ENCODE measurements at regions not wholly inside any gene's neighbourhood (a gene's known extent, or its start where the extent isn't known, plus 50 kb on each side); places are given as distances from the start of the nearest gene placed in this dataset.

GRCh38 chr15:34688699-34689098, 66.1 kb downstream of the GJD2 start:
- no peak for FAIRE-seq
- DNase-seq (ENCODE audit: low read depth) = no peak
- Histone ChIP-seq H3K36me3 (ENCODE audit: control insufficient read depth, insufficient read depth, low read length) (no peaks in the 10 kb centered on the region), H3K27me3 (ENCODE audit: control insufficient read depth, insufficient read depth, low read length) (no peaks in the 10 kb centered on the region), H3K4me3 (ENCODE audit: low read depth, low read length) (no peak overlapping the region)
- TF ChIP-seq CTCF (IDR thresholded peaks at IDR 0.05; ENCODE audit: insufficient read depth, low read length, severe bottlenecking) = no peak

DNA sequence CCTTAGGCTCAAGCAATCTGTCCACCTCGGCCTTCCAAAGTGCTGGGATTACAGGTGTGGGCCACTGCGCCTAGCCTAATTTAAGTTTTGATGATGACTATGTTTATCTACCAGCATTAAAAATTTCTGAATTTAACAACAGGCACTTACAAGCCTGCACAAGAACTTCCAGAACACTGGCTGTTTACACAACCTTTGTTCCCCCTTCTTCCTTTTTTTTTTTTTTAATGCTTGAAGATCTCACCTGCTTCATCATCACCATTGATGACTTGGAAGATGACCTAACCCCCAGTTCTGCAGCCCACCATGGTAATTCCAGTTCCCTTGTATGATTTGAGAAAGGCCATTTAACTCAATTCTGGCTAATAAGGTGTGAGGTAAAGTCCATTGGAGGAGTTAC, 70.4 kb downstream of the GJD2 start:
- no peaks in the 10 kb centered on the region for H3K36me3 ChIP-seq (ENCODE audit: control insufficient read depth, insufficient read depth, low read length)
- no peak for FAIRE-seq
- H3K27me3 ChIP-seq (ENCODE audit: control insufficient read depth, insufficient read depth, low read length) = no peaks in the 10 kb centered on the region
- TF ChIP-seq CTCF (IDR thresholded peaks at IDR 0.05; ENCODE audit: insufficient read depth, low read length, severe bottlenecking) = no peak
- DNase-seq (ENCODE audit: low read depth) = peak; percentile 80
- no peak overlapping the region for H3K4me3 ChIP-seq (ENCODE audit: low read depth, low read length)

- H3K36me3 ChIP-seq (ENCODE audit: control insufficient read depth, insufficient read depth, low read length) = no peaks in the 10 kb centered on the region
- H3K27me3 ChIP-seq (ENCODE audit: control insufficient read depth, insufficient read depth, low read length) = no peaks in the 10 kb centered on the region
- no peak overlapping the region for H3K4me3 ChIP-seq (ENCODE audit: low read depth, low read length)
- DNase-seq (ENCODE audit: low read depth) (peak; percentile 99), FAIRE-seq (no peak)
- no peak for TF ChIP-seq CTCF (IDR thresholded peaks at IDR 0.05; ENCODE audit: insufficient read depth, low read length, severe bottlenecking)
Observed at GRCh38 chr15:34682674-34683073, 72.1 kb downstream of the GJD2 start.

GRCh38 chr15:34679291-34679690, 75.5 kb downstream of the GJD2 start:
- no peak for FAIRE-seq

DNA sequence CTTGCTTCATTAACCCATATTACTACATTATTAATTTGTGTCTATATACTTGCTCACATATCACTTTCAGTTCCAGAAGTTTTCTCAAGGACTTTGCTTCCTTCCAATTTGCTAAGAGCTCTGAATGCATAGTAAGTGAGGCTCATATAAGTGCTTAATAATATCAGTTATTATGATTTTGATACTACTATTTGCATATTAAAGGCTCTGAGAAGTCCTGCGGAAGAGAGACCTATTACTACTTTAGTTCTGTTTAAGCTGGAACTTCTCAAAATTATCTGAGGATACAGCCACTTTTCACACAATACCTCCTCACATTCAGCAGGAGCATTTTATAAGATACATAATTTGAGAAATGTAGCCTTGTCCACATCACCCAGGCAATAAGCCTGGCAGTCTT, 81.6 kb downstream of the GJD2 start:
- no peak for TF ChIP-seq CTCF (IDR thresholded peaks at IDR 0.05; ENCODE audit: insufficient read depth, low read length, severe bottlenecking)
- no peak for FAIRE-seq
- Histone ChIP-seq H3K4me3 (ENCODE audit: low read depth, low read length) (no peak overlapping the region), H3K36me3 (ENCODE audit: control insufficient read depth, insufficient read depth, low read length) (no peaks in the 10 kb centered on the region), H3K27me3 (ENCODE audit: control insufficient read depth, insufficient read depth, low read length) (peaks cover 2% of the 10 kb centered on the region)
- no peak for DNase-seq (ENCODE audit: low read depth)

More at GRCh38 chr15:34679291-34679690, 75.5 kb downstream of the GJD2 start:
- no peak for TF ChIP-seq CTCF (IDR thresholded peaks at IDR 0.05; ENCODE audit: insufficient read depth, low read length, severe bottlenecking)
- DNase-seq (ENCODE audit: low read depth) = no peak
- Histone ChIP-seq H3K4me3 (ENCODE audit: low read depth, low read length) (no peak overlapping the region), H3K36me3 (ENCODE audit: control insufficient read depth, insufficient read depth, low read length) (no peaks in the 10 kb centered on the region), H3K27me3 (ENCODE audit: control insufficient read depth, insufficient read depth, low read length) (no peaks in the 10 kb centered on the region)

DNA sequence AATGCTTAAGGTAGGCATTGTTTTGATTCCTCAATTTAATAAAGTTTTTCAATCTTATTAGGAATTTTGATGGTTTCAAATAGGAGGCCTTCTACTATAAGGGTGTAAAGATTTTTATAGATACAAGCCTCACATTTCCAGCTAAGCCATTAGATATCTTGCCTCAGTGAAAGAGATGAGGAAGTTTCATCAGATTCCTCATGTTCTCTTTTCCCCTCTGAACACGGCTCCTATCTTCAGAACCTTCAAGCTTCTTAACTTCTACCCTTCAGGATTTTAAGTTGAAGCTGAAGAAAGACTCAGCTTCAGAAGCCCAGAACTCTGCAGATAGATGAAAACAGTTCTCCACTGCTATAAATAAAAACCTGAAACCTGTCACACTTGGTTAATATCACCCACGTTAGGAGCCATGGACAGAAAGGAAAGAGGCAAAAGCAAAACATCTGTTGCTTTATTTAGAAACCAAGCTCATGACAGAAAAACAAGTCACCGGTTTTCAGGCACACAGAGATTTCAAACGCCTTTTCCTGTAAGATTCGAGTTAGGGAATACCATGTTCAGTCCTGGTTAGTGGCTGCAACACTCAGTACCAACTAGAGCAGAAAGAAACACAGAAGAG, 82.2 kb upstream of the GOLGA8B start:
- DNase-seq (ENCODE audit: low read depth) = no peak
- TF ChIP-seq CTCF (IDR thresholded peaks at IDR 0.05; ENCODE audit: insufficient read depth, low read length, severe bottlenecking) = no peak
- peak; percentile 75 for FAIRE-seq
- no peak overlapping the region for H3K4me3 ChIP-seq (ENCODE audit: low read depth, low read length)
- no peaks in the 10 kb centered on the region for H3K36me3 ChIP-seq (ENCODE audit: control insufficient read depth, insufficient read depth, low read length)
- H3K27me3 ChIP-seq (ENCODE audit: control insufficient read depth, insufficient read depth, low read length) = peaks cover 2% of the 10 kb centered on the region
